Neutrophil (primary cell): ENCODE measurements at regions not wholly inside any gene's neighbourhood (a gene's known extent, or its start where the extent isn't known, plus 50 kb on each side); places are given as distances from the start of the nearest gene placed in this dataset.
"Not testable (repeated sequence)": the region's sequence is repeated elsewhere in the genome, so short reads cannot be mapped to it uniquely, and the experiment has no call there.

Source experiments
- H3K27ac ChIP-seq: fragments of 200-600 bp; sonication (generic); 2 replicates; pipeline ENCODE4 v1.5.1; 2016; ENCODE audit warnings: mild to moderate bottlenecking, moderate library complexity
- H3K27me3 ChIP-seq: fragments of 200-600 bp; sonication (generic); 2 replicates; pipeline ENCODE4 v1.6.0; 2016; ENCODE audit warnings: mild to moderate bottlenecking
- H3K36me3 ChIP-seq: fragments of 200-600 bp; sonication (generic); 2 replicates; pipeline ENCODE4 v1.5.1; 2017
- H3K4me1 ChIP-seq, 2 experiments: fragments of 200-600 bp in 1 of 2; sonication (generic) in 1 of 2; 1 replicate in 1 of 2; 2 replicates in 1 of 2; pipeline versions ENCODE4 v1.5.1 to v1.6.1; 2013 to 2016; ENCODE audit warnings: low read depth in 1 of 2, low read length in 1 of 2, mild to moderate bottlenecking in 1 of 2, moderate library complexity in 1 of 2; ENCODE audit not compliant: control insufficient read depth in 1 of 2, insufficient read depth in 1 of 2
- H3K4me3 ChIP-seq, 2 experiments: fragments of 200-600 bp in 1 of 2; sonication (generic) in 1 of 2; 1 replicate in 1 of 2; 2 replicates in 1 of 2; pipeline ENCODE4 v1.5.1; 2013 to 2016; ENCODE audit warnings: low read depth in 1 of 2, low read length in 1 of 2, mild to moderate bottlenecking in 1 of 2, moderate library complexity in 1 of 2
- H3K9me3 ChIP-seq: fragments of 200-600 bp; sonication (generic); 2 replicates; pipeline ENCODE4 v1.5.1; 2016
- CTCF ChIP-seq: fragments of 200-600 bp; sonication (generic); IDR thresholded peaks from 2 replicates; pipeline ENCODE4 v1.5.1; 2016; ENCODE audit warnings: antibody characterized with exemption

GRCh38 chr22:49392841-49393510 lies 434.7 kb downstream of the BRD1 start:
- Histone ChIP-seq H3K36me3 (no peaks in the 10 kb centered on the region), H3K27me3 (no peaks in the 10 kb centered on the region), H3K9me3 (no peaks in the 10 kb centered on the region), H3K4me1 (no peaks in the 10 kb centered on the region), H3K4me3 (no peak overlapping the region), H3K27ac (no peak overlapping the region)
- TF ChIP-seq CTCF = no peak

GRCh38 chr22:49392247-49392646 lies 435.4 kb downstream of the BRD1 start:
- Histone ChIP-seq H3K4me3 (no peak overlapping the region), H3K4me1 (no peaks in the 10 kb centered on the region), H3K9me3 (no peaks in the 10 kb centered on the region), H3K27ac (no peak overlapping the region), H3K27me3 (no peaks in the 10 kb centered on the region), H3K36me3 (no peaks in the 10 kb centered on the region)
- no peak for TF ChIP-seq CTCF

- Histone ChIP-seq H3K4me3 (no peak overlapping the region), H3K36me3 (no peaks in the 10 kb centered on the region), H3K4me1 (no peaks in the 10 kb centered on the region), H3K27ac (no peak overlapping the region), H3K9me3 (no peaks in the 10 kb centered on the region), H3K27me3 (no peaks in the 10 kb centered on the region)
- no peak for TF ChIP-seq CTCF
Measured at GRCh38 chr22:49391436-49391835, 436.2 kb downstream of the BRD1 start.

GRCh38 chr22:49390954-49391353 lies 436.7 kb downstream of the BRD1 start:
- no peak overlapping the region for H3K27ac ChIP-seq
- H3K36me3 ChIP-seq = no peaks in the 10 kb centered on the region
- H3K27me3 ChIP-seq = no peaks in the 10 kb centered on the region
- no peak overlapping the region for H3K4me3 ChIP-seq
- TF ChIP-seq CTCF = no peak
- H3K9me3 ChIP-seq = no peaks in the 10 kb centered on the region
- no peaks in the 10 kb centered on the region for H3K4me1 ChIP-seq

- H3K9me3 ChIP-seq = not testable (repeated sequence)
Measured at GRCh38 chr22:49383909-49384308, 443.8 kb downstream of the BRD1 start.

GRCh38 chr22:49382451-49382735 lies 445.3 kb downstream of the BRD1 start:
- H3K9me3 ChIP-seq = no peaks in the 10 kb centered on the region
- no peaks in the 10 kb centered on the region for H3K4me1 ChIP-seq
- TF ChIP-seq CTCF = no peak
- H3K4me3 ChIP-seq = no peak overlapping the region
- H3K27ac ChIP-seq = no peak overlapping the region
- H3K27me3 ChIP-seq = peaks cover 22% of the 10 kb centered on the region
- no peaks in the 10 kb centered on the region for H3K36me3 ChIP-seq

More at GRCh38 chr22:49383909-49384308, 443.8 kb downstream of the BRD1 start:
- not testable (repeated sequence) for H3K36me3 ChIP-seq, H3K4me1 ChIP-seq, H3K4me3 ChIP-seq, H3K27ac ChIP-seq
- H3K27me3 ChIP-seq = peaks cover 19% of the 10 kb centered on the region
